ENCODE measurements at regions not wholly inside any gene's neighbourhood (a gene's known extent, or its start where the extent isn't known, plus 50 kb on each side); places are given as distances from the start of the nearest gene placed in this dataset.

- H3K36me3 ChIP-seq (ENCODE audit: control insufficient read depth in 4 of 4, insufficient read depth in 3 of 4, low read depth in 1 of 4, low read length in 3 of 4) = no peaks in the 10 kb centered on the region
- H3K4me1 ChIP-seq (ENCODE audit: control insufficient read depth in 4 of 4, insufficient read depth in 4 of 4, low read length in 3 of 4) = no peaks in the 10 kb centered on the region
- no peak overlapping the region for H3K9ac ChIP-seq (ENCODE audit: low read depth in 1 of 2, low read length in 2 of 2)
- no peak for DNase-seq (ENCODE audit: low spot score)
- 68% methylated on average over 3 of the region's 3 CpGs for WGBS
- H3K4me3 ChIP-seq (ENCODE audit: low read depth in 1 of 3, low read length in 3 of 3) = no peak overlapping the region
- TF ChIP-seq JUND (IDR thresholded peaks at IDR 0.05) (no peak), ZBTB33 (IDR thresholded peaks at IDR 0.05) (no peak), HNF4G (IDR thresholded peaks at IDR 0.05) (no peak), TAF1 (conservative IDR thresholded peaks at IDR 0.05) (no peak)
- no peaks in the 10 kb centered on the region for H3K27me3 ChIP-seq (ENCODE audit: control insufficient read depth in 4 of 4, insufficient read depth in 4 of 4, low read length in 3 of 4)
- no peak overlapping the region for H3K27ac ChIP-seq (ENCODE audit: low read depth in 1 of 2, low read length in 2 of 2)
- peaks cover 0 to 5% (median under 1%) of the 10 kb centered on the region in 4 donors for H3K9me3 ChIP-seq (ENCODE audit: control insufficient read depth in 4 of 4, low read length in 3 of 4)
These were observed 274.8 kb upstream of the TAC1 start for GRCh38 chr7:97457054-97457453.

GRCh38 chr7:97460433-97460832, 271.5 kb upstream of the TAC1 start:
- DNase-seq (ENCODE audit: low spot score) = no peak
- H3K27me3 ChIP-seq (ENCODE audit: control insufficient read depth in 4 of 4, insufficient read depth in 4 of 4, low read length in 3 of 4) = no peaks in the 10 kb centered on the region
- 68% methylated on average over 1 of the region's 1 CpG for WGBS
- peaks cover 0 to 5% (median under 1%) of the 10 kb centered on the region in 4 donors for H3K9me3 ChIP-seq (ENCODE audit: control insufficient read depth in 4 of 4, low read length in 3 of 4)
- no peak overlapping the region for H3K27ac ChIP-seq (ENCODE audit: low read depth in 1 of 2, low read length in 2 of 2)
- H3K4me3 ChIP-seq (ENCODE audit: low read depth in 1 of 3, low read length in 3 of 3) = no peak overlapping the region
- H3K4me1 ChIP-seq (ENCODE audit: control insufficient read depth in 4 of 4, insufficient read depth in 4 of 4, low read length in 3 of 4) = no peaks in the 10 kb centered on the region
- no peak for TF ChIP-seq FOXA1 (IDR thresholded peaks at IDR 0.05)
- no peak for TF ChIP-seq ATF3 (IDR thresholded peaks at IDR 0.05)
- TF ChIP-seq CTCF (IDR thresholded peaks at IDR 0.05; ENCODE audit: low read depth, low read length, missing input control) = no peak
- TF ChIP-seq RAD21 (IDR thresholded peaks at IDR 0.05) = no peak
- TF ChIP-seq SP1 (IDR thresholded peaks at IDR 0.05) = no peak
- no peak for TF ChIP-seq ZBTB33 (IDR thresholded peaks at IDR 0.05)
- TF ChIP-seq MAX (IDR thresholded peaks at IDR 0.05) = no peak
- no peak for TF ChIP-seq HNF4A (conservative IDR thresholded peaks at IDR 0.05)
- TF ChIP-seq GABPA (IDR thresholded peaks at IDR 0.05 in 1 of 2, conservative IDR thresholded peaks at IDR 0.05 in 1 of 2) = no peak
- TF ChIP-seq FOXA2 (IDR thresholded peaks at IDR 0.05) = no peak
- no peak for TF ChIP-seq JUND (IDR thresholded peaks at IDR 0.05)
- TF ChIP-seq REST (IDR thresholded peaks at IDR 0.05) = no peak
- no peak for TF ChIP-seq EGR1 (IDR thresholded peaks at IDR 0.05; ENCODE audit: low read depth in 2 of 2)
- H3K9ac ChIP-seq (ENCODE audit: low read depth in 1 of 2, low read length in 2 of 2) = no peak overlapping the region
- no peaks in the 10 kb centered on the region for H3K36me3 ChIP-seq (ENCODE audit: control insufficient read depth in 4 of 4, insufficient read depth in 3 of 4, low read depth in 1 of 4, low read length in 3 of 4)

Measured in liver (tissue), 8 donors.